GM19328 (cell line): ENCODE measurements at regions not wholly inside any gene's neighbourhood (a gene's known extent, or its start where the extent isn't known, plus 50 kb on each side); places are given as distances from the start of the nearest gene placed in this dataset.
"Not testable (repeated sequence)": the region's sequence is repeated elsewhere in the genome, so short reads cannot be mapped to it uniquely, and the experiment has no call there.

Experiments
- ATAC-seq: cut with Tn5 transposase; IDR thresholded peaks from one replicate; pipeline ENCODE4 v1.9.1; 2021; ENCODE audit warnings: mild to moderate bottlenecking, moderate library complexity; ENCODE audit not compliant: unreplicated experiment

DNA sequence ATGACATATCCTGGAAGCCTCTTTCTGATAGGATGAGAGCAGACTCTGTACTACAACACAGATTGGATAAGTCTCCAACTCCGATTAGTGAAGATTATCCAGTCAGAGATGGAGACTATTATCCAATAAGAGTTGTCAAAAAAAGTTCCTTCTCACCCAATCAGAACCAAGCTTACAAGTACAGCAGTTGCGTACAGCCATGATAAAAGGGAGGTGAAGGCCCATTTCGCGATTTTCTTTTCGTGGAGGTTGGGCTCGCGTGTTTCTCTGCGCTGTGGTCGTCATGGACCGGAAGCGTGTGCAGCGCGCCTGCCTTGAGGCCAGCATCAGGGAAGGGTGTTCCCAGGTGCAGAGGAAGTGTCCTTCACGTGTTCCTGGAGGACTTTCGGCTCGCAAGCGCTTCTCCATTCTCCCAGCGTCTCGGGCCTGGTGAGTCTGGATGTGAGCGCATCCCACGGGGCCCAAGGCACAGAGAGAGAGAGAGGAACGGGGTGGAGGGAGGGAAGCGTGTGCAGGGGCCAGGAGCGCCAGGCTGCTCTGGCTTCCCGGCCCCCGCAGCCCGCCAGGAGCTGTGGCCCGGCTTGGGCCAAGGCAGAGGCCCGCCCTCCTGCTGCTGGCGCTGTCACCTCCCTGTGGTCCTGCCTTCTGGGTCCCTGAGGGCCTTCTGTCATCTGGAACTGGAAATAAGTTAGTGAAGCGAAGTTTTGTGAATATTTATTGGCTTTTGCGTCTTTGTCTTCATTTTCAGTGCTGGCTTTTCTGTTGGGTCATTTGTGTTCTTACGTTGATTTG, 53.9 kb downstream of the CDRT15L2 start:
- not testable (repeated sequence) for ATAC-seq

DNA sequence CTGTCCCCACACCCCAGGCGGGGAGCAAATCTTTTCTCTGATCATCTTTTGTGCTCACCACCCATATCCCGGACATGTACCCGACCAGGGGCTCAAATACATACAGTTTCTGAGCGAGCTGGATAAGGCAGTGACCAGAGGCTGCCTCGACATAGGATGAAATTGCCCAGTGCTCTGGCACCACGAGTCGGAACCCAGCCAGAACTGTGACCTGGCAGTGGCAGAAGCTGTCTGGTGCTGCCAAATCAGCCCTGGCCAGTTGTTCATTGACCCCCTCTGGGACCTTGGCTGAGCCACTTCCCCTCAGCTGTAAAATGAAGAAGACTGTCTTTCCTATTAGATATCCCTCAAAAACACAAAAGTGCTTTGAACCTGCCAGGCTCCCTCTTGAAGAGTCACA, 60.6 kb downstream of the CDRT15L2 start:
- not testable (repeated sequence) for ATAC-seq

DNA sequence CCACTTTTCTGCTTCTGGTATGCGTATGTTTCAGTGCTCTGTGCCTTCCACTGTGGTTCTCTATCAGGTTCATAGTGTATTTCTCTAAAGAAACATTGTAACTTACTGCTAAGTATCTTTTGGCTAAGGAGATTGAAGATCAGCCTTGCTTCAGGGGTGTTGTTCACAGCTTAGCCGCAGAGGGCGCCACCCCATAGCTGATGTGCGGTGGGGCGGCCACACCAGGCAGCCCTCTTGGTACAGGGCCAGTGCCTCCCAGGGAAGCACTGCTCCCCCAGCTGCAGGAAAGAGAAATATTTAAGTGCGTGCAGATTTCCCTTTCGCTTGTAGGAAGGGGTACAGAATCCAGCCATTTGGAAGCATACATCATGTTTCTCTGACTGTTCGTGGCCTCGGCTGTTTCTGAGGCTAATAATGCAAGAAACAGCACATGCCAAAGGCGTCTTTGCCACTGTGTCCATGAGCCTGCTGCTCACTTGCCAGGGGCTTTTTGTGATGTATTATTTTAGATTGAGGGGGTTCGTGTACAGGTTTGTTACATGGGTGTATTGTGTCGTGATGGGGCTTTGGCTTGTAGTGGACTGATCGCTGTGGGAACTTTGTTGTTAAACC, 67.2 kb downstream of the CDRT15L2 start:
- ATAC-seq, result not testable (repeated sequence)

DNA sequence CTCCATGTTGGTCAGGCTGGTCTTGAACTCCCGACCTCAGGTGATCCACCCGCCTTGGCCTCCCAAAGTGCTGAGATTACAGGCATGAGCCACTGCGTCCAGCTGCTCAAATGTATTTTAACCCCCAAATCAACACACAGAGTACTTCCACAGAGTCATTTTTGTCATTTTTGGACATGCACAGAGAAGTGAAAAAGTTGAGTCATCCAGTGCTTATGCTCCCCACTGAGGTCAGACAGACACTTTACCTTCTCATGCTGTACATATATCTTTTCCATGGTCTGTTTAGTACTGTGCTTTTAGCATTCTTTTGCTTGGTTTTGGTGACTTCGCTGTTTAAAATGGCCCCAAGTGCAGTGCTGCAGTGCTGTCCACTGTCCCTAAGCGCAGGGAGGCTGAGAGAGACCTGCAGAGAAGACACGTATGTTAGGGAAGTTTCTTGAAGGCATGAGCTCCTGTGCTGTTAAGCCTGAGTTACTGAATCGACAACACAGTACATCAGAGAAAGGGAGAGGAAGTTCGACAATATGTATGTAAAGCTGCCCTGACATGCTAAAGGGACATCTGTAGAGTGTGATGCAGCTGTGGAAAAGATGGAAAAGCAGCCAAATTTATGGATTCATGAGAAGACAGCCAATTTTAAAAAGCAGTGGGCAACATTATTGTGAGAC, 69.7 kb downstream of the CDRT15L2 start:
- ATAC-seq, result peak; percentile 77

DNA sequence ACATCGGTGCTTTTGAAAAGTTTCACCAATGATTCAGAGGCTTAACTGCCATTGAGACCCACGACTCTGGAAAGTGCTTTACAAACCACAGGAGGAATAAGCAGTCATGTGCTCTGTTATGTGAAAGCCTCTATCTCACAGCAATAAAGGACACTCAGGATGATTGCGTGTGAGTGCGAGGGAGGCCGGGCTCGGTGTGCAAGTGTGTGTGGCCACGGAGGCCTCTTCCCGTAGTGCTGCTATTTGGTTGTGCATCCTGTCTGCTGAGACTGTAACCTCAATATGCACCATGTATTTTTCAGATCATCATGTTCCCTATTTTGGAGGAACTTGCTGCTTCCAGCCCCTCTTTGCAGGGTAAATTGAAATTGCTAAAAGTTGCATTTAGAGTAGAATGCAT, 71.5 kb downstream of the CDRT15L2 start:
- ATAC-seq, result not testable (repeated sequence)

DNA sequence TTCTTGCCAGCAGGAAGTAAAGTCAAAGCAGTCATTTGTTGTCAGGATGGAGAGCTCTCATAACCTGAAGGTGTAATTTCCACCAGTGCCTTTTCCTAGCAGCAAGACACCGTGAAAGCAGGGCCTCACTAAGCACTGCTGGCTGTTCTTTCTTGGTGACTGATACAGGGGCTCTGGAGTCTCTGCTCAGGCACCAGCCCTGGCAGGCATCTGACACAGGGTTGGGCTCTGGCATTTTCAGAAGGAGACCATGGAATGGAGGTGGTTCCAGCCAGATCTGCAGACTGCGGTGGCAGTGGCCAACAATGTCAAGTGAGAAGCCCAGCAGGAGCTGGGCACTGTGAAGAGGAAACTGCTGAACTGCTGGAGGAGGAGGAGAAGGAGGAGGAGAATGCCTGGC, 72.2 kb downstream of the CDRT15L2 start:
- ATAC-seq, result not testable (repeated sequence)

DNA sequence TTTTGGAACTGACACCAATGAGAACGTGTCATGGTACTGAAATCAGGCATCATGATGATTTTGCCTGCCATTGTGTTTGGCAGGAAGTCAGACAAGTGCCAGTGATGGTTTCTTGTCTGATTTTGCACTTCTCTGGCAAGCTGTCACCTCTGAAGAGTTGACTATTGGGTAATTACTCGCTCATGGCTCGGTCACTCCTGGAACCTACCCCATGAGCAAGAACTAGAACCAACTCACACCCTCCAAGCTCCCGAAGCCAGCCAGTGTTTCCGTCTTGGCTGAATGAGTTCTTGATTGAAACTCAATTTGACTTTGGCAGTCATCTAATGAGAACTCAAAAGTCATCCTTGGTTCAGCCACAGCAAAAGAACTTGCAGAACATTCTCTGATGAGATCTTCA, 73.9 kb downstream of the CDRT15L2 start:
- not testable (repeated sequence) for ATAC-seq

DNA sequence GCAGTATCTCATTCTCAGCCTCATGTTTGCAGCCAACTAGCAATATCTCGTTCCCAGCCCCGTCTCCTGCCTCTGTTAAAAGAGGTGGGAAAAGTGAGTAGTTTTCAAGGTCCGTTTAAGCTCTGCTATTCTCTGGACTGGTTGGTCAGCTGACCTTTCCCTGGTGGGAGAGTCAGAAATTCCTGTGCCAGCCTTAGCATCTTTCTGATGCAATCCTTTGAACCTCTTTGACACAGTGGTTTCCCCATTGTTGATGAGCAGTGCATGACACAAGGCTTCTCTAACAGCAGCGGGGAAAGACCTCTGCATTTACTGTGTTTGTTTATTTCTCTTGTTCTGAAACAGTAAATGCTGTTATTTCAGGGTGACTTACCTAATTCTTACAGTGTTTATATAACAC, 74.6 kb downstream of the CDRT15L2 start:
- not testable (repeated sequence) for ATAC-seq

DNA sequence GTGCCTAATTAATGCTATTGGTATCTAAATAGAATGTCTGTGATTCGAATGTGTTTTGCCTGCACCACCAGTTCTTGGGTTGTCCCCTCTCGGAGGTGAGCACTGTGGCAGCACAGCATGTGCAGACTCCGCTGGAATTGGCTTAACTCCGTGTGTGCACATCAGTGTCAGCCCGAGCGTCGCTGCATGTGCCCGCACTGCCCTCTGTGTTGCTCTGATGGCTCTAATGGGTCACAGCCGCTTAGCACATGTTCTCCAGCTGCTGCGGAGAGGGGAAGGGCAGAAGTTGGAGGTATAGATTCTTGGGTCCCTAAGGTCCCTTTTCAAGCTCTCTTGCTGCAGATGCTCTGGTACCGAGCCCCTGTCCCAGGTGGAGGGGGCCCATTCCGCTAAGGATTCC, 75.1 kb downstream of the CDRT15L2 start:
- ATAC-seq, result not testable (repeated sequence)

DNA sequence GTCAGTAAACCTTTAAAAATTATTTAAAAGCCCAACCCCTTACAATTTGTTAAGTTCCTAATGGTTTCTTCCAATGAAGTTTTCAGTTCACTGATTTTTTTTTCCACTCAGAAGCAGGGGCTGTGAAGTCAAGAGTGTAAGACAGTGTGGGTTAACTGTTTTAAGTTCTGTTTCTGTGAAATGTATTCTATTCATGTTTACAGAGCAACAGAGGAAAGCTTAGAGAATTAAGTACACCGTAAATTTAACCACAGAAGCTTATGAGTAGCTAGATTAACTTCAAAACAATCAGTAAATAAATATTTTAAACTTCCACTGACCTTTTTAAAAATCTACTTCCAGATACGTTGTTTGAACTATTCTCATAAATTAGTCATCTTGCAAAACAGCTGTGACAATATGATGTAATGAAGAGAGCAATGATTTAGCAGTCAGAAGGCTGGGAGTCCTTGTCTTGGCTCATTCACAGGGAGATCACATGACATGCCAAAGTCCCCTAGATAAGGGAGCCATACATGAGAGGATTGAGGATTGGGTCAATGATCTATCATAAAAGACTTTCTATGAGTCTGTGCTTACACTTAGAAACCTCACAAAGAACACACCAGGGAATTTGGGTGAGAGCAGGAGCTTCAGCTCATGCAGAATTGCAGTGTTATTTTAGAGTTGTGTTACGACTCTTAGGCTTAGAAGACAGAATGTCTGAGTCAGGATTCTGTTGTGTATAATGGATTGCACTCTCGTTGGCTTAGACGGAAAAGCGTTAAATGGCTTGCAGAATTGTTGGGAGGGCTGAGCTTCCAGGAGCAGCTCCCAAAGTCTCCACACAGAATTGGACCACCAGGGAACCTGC, 85.8 kb downstream of the CDRT15L2 start:
- ATAC-seq, result not testable (repeated sequence)

DNA sequence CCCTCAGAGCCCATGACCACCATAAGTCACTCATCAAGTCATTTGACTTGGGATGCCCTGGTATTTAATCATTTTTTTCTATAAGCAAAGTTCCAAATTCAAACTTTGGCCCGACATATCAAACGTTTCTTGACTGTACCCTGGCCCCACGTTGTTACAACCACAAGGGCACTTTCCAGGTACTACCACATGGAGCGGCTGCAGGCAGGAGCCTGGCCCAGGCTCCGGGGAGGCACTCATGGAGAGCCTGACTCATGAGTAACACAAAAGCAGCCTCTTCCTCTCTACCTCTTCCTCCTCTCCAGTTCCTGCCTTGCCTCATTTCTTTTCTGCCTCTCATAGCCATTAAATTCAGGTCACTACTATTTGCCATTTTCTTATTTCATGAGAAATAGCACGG, 87.2 kb downstream of the CDRT15L2 start:
- ATAC-seq, result not testable (repeated sequence)

DNA sequence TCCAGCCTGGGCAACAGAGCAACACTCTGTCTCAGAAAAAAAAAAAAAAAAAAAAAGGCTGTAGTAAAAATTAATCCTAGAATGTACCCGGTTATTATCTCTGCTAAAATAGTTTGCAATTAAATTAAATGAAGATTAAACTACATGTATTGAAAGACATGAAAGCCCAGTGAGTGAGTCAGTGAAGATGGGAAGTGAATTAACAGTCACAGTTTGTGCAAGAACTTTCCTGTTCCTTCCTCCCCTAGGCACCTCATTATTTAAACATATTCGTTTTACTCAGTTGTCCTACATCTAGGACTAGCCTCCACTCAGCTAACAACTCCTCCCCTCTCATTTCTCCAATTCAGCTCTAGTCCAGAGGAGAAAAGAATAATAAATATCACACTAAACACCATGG, 88.2 kb downstream of the CDRT15L2 start:
- ATAC-seq, result not testable (repeated sequence)

DNA sequence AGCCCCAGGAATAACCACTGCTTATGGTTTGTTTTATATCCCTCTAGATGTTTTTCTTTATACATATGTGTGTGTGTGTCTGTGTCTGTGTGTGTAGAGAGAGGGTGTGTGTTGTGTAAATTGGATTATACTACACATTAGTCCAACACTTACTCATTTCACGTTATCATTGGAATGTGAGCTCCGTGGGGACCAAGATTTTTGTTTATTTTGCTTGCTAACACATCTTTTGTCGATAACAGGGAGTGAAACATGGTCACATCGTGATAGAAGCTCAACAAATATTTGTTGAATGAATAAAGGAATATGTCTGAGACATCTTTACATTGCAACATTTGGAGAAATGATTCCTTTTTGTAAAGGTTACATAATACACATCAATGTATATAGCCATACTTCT, 88.8 kb downstream of the CDRT15L2 start:
- not testable (repeated sequence) for ATAC-seq

DNA sequence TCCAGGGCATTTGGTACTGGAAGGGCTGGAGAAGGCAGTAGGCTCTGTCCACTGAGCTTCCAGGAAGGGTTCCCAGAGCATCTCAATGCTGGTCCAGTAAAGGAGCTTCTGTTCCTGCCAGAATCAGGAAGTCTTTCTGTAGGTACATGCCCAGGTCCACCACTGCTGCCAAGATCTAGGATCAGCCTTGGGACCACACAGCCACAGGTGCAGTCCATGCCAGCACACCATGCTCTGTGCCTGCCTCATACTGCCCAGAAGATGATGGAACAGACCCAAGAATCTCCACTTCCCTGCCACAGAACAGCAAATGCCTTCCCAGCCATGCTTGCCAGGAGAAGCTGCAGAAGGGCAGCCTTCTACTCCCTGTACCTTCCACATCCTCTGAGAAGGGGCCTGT, 89.3 kb downstream of the CDRT15L2 start:
- not testable (repeated sequence) for ATAC-seq

DNA sequence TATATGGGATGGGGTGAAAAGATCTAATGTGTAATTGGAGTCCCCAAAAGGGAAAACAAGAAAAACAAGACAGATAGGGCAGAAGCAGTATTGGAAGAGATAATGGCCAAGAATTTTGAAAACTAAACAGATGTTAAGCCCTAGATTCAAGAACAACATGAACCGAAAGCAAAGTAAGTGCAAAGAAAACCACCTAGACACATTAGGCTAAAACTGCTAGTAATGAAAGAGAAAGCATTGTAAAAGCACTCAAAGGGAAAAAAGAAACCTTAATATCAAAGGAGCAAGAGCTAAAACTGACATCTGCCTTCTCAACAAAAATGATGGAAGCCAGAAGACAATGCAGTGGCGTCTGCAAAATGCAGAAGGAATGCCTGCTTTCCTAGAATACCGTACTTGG, 91.0 kb downstream of the CDRT15L2 start:
- ATAC-seq, result not testable (repeated sequence)

DNA sequence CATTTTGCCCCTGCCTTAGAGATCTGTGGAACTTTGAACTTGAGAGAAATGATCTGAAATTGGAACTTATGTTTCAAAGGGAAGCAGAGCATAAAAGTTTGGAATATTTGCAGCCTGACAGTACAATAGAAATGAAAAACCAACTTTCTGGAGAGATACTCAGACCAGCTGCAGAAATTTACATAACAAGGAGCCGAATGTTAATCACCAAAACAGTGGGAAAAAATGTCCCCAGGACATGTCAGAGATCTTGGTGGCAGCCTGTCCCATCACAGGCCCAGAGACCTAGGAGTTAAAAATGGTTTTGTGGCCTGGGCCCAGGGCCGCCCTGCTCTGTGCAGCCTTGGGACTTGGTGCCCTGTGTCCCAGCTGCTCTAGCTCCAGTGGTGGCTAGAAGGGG, 94.8 kb downstream of the CDRT15L2 start:
- not testable (repeated sequence) for ATAC-seq

DNA sequence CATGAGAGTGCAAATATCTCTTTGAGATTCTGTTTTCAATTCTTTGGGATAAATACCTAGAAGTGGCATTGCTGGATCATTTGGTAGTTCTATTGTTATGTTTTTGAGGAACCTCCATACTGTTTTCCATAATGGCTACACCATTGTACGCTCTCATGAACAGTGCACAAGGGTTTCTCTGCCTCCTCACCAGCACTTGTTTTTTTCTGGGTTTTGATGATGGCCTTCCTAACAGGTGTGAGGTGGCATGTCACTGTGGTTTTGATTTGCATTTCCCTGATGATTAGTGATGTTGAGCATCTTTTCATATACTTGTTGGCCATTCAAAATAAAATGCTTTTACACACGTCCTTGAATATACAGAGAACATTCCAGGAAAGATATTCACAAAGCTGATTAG, 96.2 kb downstream of the CDRT15L2 start:
- ATAC-seq, result not testable (repeated sequence)

DNA sequence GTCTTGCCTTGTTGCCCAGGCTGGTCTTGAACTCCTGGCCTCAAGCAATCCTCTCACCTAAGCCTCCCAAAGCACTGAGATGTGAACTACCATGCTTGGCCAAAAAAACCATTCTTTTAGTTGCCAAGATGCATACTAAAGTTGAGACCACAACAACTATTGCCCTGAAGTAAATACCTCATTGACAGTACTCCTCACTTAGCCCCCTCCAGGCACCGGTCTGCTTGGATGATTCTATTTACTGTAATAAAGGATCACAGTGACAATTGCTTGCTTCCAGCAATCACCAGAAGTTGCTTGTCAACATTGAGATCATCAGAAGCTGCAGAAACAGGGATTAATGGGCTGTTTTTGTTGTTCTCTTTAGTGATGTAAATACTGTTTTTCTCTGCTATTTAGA, 97.1 kb downstream of the CDRT15L2 start:
- not testable (repeated sequence) for ATAC-seq

DNA sequence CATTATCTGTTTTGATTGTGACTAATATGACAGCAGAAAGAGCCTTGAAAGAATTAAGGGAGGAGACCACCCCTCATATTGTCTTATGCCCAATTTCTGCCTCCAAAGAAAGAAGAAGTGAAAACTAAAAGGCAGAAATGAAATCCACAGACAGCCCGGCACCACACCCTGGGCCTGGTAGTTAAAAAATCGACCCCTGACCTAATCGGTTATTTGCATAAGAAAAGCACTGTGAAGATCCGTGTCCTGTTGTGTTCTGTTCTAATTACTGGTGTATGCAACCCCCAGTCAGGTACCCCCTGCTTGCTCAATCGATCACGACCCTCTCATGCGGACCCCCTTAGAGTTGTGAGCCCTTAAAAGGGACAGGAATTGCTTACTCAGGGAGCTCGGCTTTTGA, 97.9 kb downstream of the CDRT15L2 start:
- ATAC-seq, result not testable (repeated sequence)

DNA sequence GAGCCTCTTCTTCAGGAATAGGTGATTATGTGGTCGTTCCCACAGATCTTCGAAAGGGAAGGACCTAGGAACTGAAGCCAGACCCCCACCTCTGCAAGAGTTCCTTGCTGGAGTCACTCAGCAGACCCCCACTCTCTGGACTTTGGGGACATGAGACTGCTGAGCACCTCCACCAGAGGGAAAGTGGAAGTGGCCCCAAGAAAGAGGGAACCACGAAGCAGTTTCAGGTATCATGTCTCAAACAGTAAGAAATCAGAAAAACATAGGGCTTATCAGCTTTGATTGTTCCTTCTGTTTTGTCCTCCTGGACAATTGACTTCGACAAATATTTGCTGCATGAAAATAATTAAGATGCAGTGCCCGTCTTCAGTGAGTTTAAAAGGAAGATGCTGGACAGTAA, 98.9 kb downstream of the CDRT15L2 start:
- ATAC-seq, result not testable (repeated sequence)
